ENCODE measurements at regions not wholly inside any gene's neighbourhood (a gene's known extent, or its start where the extent isn't known, plus 50 kb on each side); places are given as distances from the start of the nearest gene placed in this dataset.

DNA sequence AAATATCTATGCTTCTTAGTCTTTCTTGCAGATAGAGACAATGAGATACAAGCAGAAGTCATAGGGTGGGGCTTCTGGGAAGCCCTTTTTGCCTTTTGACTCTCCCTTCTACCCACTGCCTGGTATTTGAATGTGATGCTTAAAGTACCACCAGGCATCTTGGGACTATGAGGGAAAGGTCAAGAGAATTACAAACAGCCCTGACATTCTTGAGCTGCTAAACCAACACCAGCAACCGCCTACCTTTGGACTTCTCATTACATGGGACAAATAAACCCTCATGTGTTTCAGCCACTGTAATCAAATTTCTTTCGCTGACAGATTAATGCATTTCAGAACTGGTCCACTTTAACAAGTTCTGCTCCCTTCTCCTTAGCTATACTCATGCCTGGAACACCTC, 112.8 kb downstream of the LUZP4 start:
- TF ChIP-seq, protein P1, sequence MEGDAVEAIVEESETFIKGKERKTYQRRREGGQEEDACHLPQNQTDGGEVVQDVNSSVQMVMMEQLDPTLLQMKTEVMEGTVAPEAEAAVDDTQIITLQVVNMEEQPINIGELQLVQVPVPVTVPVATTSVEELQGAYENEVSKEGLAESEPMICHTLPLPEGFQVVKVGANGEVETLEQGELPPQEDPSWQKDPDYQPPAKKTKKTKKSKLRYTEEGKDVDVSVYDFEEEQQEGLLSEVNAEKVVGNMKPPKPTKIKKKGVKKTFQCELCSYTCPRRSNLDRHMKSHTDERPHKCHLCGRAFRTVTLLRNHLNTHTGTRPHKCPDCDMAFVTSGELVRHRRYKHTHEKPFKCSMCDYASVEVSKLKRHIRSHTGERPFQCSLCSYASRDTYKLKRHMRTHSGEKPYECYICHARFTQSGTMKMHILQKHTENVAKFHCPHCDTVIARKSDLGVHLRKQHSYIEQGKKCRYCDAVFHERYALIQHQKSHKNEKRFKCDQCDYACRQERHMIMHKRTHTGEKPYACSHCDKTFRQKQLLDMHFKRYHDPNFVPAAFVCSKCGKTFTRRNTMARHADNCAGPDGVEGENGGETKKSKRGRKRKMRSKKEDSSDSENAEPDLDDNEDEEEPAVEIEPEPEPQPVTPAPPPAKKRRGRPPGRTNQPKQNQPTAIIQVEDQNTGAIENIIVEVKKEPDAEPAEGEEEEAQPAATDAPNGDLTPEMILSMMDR (IDR thresholded peaks at IDR 0.05): no peak
- no peak for TF ChIP-seq POLR2A (IDR thresholded peaks at IDR 0.05)
